Epidermal melanocyte (primary cell): ENCODE measurements at regions not wholly inside any gene's neighbourhood (a gene's known extent, or its start where the extent isn't known, plus 50 kb on each side); places are given as distances from the start of the nearest gene placed in this dataset.

ENCODE experiments used
- DNase-seq: peaks from one replicate; pipeline ENCODE4 v3.0.0; 2011; ENCODE audit warnings: low spot score; ENCODE audit not compliant: insufficient read length

GRCh38 chr10:10958041-10958440, 59.6 kb upstream of the CELF2 start:
- DNase-seq = no peak

- no peak for DNase-seq
These were observed 58.0 kb upstream of the CELF2 start for GRCh38 chr10:10959666-10960065.

GRCh38 chr10:10960534-10960933, 57.1 kb upstream of the CELF2 start:
- no peak for DNase-seq

GRCh38 chr10:10961072-10961471, 56.6 kb upstream of the CELF2 start:
- DNase-seq = no peak

- DNase-seq = no peak
These were observed 50.6 kb upstream of the CELF2 start for GRCh38 chr10:10967029-10967428.

GRCh38 chr10:10967581-10968256, 50.0 kb upstream of the CELF2 start:
- no peak for DNase-seq
